ENCODE measurements at regions not wholly inside any gene's neighbourhood (a gene's known extent, or its start where the extent isn't known, plus 50 kb on each side); places are given as distances from the start of the nearest gene placed in this dataset.
"Not testable (repeated sequence)": the region's sequence is repeated elsewhere in the genome, so short reads cannot be mapped to it uniquely, and the experiment has no call there.

DNA sequence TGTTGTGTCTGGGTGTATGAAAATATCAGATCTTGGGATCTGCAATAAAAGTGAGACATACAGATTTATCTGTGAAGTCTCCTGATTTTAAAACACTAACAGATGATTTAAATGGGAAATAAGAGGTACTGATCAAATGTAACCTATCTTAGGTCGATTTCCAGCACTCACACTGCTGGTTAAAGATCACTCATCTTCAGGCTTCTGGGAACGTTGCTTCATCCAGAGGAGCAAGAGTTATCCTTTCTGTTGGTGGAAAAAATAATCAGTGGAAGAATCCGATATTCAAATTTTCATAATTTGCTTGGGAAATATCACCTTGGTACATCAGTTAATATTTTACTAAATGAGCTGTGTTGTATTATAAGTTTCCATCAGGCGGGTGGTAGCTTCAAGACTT lies 876.8 kb upstream of the WWC1 start:
- no peak for DNase-seq (ENCODE audit: low read depth in 2 of 3, low spot score in 2 of 3)

DNA sequence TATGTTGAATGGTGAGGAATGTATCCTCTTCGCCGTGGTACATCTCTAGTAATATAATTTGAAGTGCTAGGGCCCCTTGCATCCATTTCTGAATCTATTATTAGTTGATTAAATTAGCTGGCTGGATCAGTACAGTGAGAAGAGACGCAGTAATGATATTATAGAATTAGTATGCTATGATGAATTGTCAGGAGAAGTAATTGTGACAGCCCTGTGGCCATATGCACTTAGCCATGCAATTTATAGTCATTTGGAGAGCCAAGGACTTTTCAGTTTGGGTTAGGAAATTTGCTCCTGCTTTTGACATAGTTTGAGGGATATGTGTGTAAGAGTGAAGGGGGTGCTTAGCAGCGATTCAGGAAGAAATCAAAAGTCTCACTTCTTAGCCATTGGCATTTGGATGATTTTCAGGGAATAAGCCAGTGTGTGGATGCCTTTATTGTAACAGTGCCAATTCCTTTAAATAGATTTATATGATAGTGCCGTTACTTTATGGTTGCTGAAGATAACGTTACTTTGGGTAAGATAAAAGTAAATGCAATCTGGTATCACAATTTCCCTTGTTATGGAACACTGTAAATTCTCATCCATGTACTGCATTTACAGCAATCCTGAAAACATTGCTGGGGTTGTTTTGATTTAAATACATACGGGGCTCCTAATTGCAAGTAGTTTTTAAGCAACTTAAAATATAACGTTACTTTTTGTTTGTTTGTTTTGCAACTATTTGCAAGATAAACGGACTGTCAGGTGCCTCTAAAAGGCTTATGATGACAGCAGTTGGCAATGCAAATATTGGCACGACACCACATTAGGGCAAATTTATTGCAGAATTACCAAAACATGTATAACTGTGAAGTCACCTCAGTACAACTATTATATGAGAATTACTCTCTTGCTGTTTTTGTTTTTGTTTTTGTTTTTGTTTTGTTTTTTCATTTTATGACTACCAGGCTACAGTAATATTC lies 875.4 kb upstream of the WWC1 start:
- no peak for DNase-seq (ENCODE audit: low read depth in 2 of 3, low spot score in 2 of 3)

DNA sequence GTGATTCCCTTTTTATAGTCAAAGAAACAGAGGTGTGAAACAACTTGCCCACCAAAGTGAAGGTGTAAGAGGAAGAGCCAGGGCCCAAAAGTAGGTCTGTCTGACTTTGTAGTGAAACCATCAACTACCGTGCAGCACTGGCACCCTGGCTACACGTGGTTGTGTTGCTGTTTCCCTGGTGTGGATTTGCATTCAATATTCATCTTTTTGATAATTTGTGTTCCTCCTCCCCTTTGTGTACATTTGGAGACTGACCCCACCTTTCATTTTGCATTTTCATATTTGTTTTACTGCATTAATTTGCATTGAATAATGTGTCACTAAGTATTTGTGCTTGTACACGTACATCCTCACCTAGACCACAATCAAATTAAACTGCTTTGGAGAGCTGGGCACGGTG lies 873.8 kb upstream of the WWC1 start:
- no peak for DNase-seq (ENCODE audit: low read depth in 2 of 3, low spot score in 2 of 3)

DNA sequence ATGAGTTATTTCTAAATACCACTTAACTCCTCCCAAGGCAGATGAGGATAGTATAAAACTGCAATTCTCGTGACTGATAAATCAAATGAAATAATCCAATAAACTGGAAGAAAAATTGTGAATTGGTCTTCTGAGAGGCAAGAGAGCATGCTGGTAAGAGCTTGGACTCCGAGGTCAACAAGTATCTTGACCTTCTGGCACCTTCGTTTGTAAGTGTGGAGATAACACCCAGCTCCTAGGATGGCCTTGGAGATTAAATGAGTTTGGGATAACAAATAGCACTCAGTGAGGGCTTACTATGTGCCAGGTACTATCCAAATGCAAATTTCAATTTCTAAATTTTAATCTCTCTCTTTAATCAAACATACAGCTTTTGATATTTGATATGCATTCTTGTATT lies 866.3 kb upstream of the WWC1 start:
- no peak for DNase-seq (ENCODE audit: low read depth in 2 of 3, low spot score in 2 of 3)

DNA sequence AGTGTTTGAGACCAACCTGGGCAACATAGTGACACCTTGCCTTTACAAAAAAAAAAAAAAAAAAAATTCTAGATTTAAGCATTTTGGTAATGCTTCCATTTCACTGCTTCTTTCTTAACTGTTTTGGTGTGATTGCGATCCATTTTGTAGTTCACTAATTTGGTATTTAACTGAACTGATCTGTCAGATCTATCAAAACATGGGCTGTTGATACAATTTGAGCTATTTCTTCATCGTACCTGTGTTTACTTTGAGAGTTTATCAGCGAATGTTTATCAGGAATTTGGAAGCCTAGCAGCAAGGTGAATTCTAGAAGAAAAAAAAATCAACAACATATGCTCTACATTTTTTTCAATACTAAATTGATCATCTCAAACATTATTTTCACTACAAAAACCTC lies 864.9 kb upstream of the WWC1 start:
- DNase-seq (ENCODE audit: low read depth in 2 of 3, low spot score in 2 of 3), result no peak

DNA sequence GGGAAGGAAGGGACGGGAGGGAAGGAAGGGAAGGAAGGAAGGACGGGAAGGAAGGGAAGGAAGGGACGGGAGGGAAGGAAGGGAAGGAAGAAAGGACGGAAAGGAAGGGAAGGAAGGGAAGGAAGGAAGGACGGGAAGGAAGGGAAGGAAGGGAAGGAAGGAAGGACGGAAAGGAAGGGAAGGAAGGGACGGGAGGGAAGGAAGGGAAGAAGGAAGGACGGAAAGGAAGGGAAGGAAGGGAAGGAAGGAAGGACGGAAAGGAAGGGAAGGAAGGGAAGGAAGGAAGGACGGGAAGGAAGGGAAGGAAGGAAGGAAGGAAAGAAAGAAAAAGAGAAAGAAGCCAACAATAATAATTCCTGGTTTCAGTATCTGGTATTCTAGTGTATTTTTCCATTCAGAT lies 863.8 kb upstream of the WWC1 start:
- not testable (repeated sequence) for DNase-seq (ENCODE audit: low read depth in 2 of 3, low spot score in 2 of 3)

DNA sequence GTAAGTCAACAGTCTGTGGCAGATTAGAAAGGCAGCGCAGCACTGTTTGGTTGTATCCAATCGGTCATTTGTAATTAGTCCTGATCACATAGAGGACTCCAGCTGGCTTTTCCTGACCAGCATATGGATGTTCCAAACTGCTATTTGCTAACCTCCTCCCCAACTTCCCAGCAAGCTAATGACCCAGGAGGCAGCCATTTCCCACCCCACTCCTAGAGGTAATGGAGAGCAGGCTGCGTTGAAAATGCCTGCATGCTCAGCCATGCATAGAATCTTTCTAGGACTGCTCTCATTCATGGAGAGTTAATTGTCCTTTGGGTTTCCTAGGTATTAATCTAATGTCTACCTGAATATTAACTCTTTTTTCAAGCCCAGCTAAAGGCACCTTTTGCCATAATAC lies 850.6 kb upstream of the WWC1 start:
- DNase-seq (ENCODE audit: low read depth in 2 of 3, low spot score in 2 of 3), result no peak

DNA sequence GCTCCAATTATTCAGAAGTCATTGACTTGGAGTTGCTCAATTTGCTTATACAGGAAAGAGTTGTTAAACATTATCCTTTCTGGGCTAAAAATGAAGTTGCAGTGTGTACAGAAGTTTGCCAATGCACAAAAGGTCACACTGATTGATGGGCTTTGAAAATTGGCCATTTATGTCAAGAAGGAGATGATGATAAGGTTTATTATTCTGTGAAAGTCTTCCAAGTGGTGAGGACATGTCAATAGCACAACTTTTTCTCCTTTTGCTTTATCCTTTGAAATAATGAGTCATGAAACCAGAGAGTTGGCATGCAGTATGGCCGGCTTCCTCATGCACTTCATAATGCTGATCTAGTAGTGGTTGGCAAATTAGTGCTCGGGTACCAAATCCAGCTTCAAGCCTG lies 848.5 kb upstream of the WWC1 start:
- DNase-seq (ENCODE audit: low read depth in 2 of 3, low spot score in 2 of 3), result no peak

DNA sequence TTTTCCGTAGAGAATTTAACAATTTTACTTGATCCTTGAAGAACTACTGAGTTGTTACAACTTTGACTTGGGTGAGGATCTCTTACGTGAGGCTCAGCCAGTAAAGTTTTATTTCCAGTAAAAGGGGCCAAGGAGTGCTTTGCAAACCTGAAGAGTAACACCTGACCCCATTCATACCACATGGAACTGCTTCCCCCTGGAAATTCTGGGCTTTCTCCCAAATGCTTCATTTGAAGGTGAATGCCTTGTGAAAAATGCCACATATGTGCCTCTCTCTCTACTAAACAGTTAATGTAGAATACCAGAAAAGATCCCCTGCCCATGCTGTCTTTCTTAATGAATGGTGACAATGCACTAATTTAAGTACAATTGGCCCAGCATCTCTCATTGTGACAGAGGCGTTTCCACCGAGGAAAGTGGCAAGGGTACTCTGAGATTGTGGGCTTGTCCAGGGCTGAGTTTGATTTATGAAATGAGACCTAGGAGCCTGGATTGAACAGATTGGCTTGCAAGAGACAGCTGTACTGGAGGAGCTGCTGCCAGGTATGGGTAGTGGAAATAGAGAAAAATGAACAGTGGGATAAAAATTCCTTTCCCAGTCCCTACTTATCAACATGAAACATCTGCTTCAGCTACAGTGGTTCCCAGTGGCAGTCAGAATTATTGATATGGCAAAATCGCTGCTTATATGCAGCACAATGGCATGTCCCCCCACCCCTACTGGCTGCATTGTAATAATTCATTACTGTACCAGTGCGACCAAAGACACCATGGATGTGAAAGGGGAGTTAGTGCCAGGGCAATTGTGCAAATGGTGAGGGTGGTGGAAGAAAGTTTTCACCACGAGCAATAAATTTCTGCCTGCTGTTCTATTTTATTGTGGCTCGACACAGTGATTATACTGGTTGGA lies 843.7 kb upstream of the WWC1 start:
- DNase-seq (ENCODE audit: low read depth in 2 of 3, low spot score in 2 of 3), result no peak

DNA sequence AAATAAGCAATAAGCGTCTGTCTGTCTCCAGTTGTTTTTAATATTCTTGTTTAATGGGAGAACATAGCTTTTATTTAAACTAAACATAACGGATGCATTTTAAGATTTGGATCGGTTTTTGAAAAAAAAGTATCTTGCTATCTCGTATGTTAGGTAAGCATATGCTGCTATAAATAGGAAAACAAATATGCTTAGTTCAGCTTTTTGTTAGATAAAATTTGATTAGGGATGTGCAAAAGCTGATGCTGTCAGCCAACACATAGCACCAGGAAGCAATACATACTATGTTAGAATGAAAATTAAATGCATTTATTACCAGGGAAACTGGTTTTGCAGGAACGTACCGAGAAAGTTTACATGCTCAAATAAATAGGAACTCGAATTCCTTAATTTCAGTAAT lies 843.1 kb upstream of the WWC1 start:
- DNase-seq (ENCODE audit: low read depth in 2 of 3, low spot score in 2 of 3), result no peak

DNA sequence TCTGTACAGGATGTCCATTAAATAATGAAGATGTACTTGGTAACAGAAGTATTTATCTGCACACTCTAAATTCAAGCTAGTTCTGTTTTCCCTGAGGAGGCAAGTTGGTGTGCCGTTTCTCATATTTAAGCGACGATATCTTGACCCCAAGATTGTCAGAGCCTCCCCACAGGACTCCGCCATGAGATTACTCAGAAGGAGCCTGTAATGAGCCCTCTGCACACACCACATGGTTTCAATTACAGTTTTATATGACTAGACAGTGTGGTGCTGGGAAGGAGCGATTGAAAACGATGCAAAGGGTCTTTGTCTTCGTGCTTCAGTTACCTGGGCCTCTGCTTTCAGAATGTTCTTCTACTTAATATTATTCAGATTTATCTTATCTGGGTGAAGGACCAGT lies 840.4 kb upstream of the WWC1 start:
- no peak for DNase-seq (ENCODE audit: low read depth in 2 of 3, low spot score in 2 of 3)

DNA sequence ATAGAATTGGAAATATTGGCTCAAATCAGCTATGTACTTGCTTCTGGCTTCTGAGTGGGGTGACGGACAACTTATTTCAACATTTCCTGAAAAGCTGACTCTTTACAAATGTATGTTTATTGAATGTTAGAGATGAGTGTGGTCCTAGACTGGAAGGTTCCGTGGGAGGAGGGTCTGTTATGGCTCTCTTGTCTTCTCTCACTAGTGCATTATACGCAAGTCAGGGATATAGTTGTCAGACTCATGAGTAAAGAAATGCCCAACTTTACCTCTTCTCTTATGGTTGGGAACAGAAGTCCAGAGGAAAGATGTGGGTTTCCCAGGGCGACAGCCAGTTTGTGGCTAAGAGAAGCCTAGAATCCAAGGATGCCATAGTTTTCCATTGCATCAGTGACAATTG lies 839.3 kb upstream of the WWC1 start:
- DNase-seq (ENCODE audit: low read depth in 2 of 3, low spot score in 2 of 3), result no peak

DNA sequence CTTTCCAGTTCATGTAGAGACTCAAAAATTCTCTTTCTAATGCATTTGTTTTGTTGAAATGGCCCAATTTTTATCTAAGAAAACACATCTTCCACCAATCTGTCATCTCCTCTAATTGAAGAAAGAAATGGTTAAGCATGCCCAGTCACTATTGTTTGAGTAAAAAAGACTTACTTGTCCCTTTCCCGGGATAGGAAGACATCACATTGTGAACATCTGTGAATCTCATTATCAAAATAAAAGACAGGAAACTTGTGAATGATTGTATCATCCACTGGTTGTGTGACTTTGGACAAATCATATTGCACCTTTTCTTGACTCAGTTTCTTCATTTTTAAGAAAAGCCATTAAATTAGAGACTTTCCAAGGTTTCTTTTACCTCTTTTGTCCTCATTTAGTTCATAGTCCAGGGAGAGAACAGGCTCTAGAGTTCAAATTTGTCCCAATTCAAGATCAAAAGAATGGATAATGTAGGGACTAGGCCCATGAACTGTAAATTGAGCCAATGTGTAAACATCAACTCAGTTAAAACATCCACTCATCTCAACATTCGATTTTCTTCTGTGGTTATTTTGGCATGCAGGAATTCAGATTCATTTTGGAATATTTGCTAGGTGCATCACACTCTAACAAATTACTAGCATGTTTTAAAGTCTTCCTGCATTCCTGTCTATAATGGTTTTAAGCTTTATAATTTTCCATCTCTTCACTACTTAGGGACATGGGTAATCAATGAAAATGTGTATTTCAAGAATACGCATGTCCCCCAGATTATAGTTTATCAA lies 838.0 kb upstream of the WWC1 start:
- no peak for DNase-seq (ENCODE audit: low read depth in 2 of 3, low spot score in 2 of 3)

DNA sequence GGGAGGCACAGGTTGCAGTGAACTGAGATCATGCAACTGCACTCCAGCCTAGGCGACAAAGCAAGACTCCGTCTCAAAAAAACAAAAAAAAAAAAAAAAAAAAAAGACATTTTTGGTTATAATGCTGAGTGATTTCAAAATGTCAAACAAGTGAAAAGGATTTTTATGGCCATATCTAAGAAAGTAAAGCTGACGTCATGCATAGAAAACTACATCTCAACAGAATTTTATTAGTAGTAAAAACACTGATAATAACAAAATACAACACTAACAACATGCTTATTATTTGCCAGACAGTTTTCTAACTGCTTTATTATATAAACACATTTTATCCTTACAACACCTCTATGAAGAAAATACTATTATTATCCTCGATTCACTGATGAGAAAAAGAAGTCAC lies 833.0 kb upstream of the WWC1 start:
- DNase-seq (ENCODE audit: low read depth in 2 of 3, low spot score in 2 of 3), result no peak

DNA sequence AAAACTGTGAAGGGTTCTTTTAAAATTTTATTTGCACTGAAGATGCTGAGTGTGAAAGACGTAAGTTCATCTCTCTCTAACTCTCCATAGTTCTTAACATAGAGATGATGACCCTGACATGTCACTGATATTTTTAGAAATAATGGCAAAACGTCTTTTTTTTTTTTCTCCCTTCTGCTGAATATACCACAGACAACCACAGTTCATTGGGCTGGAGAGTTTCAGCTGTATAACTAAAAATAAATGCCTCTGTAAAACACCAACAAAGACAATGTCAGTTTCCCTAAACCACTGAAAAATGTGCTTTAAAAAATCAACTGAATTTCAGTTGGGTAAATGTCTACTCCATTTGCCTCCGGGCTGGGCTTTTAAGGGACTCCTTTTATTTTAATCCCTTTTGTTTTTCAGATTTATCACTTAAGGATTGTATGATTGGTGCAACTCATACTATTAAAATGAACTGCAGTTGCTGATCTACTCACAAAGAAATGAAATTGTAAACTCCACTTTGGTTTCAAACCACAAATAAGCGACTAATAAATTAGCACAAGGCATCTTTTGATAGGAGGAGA lies 830.9 kb upstream of the WWC1 start:
- DNase-seq (ENCODE audit: low read depth in 2 of 3, low spot score in 2 of 3), result no peak

DNA sequence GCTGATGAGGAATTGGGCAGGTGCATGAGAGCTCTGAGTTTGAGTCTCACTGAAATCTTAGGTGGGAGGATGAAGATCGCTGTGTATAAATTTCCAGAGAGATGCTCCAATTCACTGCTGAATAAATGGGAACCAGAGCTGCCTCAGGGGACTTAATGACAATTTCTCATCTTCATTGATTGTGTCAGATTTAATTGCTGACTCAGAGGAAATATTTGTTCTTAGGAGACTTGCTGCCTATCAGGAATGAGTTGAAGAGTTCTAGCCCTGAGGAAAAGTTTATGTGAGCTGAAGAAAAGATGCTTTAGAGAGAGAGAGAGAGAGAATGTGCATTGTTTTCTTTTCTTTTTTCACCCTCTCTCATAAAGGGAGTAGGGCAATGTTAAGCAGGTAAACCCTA lies 827.5 kb upstream of the WWC1 start:
- no peak for DNase-seq (ENCODE audit: low read depth in 2 of 3, low spot score in 2 of 3)

DNA sequence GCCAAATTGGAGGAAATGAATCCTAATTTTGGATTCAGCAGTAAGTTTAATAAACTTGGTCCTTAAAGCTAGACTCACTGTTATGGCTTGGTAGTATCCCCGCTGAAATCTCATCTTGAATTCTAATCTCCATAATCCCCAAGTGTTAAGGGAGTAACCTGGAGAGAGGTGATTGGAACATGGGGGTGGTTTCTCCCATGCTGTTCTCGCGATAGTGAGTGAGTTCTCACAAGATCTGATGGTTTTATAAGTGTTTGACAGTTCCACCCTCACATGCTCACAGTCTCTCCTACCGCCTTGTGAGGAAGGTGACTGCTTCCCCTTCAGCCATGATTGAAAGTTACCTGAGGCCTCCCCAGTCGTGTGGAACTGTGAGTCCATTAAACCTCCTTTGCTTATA lies 824.5 kb upstream of the WWC1 start:
- no peak for DNase-seq (ENCODE audit: low read depth in 2 of 3, low spot score in 2 of 3)

DNA sequence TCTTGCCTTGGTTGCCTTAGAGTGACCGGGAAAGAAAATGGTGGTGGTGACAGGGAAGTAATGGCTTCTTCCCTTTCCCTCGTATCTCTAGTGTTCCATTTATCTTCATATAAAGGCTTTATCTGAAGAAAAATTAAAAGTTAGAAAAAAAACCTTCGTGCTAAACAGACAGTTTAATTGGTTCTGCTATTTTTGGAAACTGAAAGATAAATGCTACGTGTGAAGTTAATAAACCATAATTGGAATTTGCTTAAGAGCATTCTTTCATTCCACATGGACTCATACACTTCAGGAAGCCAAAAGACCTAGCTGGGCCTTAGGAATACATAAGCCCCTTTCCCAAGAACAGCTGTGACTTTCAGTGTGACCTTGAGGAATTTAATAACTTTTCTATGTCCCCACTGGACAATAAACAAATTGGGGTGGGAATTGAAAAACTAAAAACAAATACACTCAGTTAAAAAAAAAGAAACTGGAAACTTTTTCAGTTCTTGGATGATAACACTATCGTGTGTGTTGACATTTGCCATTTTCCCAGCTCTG lies 818.8 kb upstream of the WWC1 start:
- DNase-seq (ENCODE audit: low read depth in 2 of 3, low spot score in 2 of 3), result no peak

DNA sequence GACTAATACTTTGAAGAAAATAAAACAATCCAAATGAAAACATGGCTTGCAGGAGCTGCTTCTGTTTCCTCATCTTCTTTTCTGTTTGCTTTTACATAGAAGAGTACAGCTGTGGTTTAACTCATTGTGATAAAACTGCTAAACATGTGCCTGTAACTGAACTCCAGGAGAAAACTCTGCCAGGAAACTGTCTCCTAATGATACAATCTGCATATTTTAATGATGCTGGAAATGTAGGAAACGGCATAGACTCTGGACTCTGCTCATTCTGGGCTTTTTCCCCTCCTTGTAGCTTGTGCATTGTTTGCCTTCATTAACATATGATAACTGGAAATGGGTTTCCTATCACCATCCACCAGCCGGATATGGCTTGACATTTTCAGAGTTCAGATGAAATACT lies 813.3 kb upstream of the WWC1 start:
- DNase-seq (ENCODE audit: low read depth in 2 of 3, low spot score in 2 of 3), result no peak

DNA sequence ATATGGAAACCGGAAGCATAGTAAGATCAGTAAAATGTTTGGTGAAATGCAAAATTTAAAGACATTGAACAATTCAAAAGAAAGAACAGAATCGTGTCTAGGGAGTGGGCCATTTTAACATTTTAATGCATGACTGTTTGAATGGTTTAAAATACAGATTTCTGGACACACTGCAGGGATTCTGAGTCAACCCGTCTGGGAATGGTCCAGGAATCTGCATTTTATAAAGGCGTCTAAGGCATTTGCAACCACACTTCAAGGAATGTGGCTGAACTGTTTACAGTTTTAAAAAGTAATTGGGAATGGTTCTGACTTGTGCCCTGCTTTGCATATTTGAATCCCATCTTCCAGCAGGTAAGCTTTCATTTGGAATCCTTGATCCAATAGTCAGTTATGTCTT lies 811.7 kb upstream of the WWC1 start:
- DNase-seq (ENCODE audit: low read depth in 2 of 3, low spot score in 2 of 3), result no peak

Data from hematopoietic multipotent progenitor cell (in vitro differentiated cells).